PFSK-1 (cell line): ENCODE measurements at regions not wholly inside any gene's neighbourhood (a gene's known extent, or its start where the extent isn't known, plus 50 kb on each side); places are given as distances from the start of the nearest gene placed in this dataset.

Experiments
- FOXP2 ChIP-seq: optimal IDR thresholded peaks from 2 replicates; pipeline ENCODE3; 2011; ENCODE audit warnings: borderline replicate concordance, control low read depth, inconsistent platforms; ENCODE audit not compliant: insufficient read depth; ENCODE audit errors: extremely low read length, extremely low read depth
- POLR2AphosphoS5 ChIP-seq: IDR thresholded peaks from 2 replicates; pipeline ENCODE4 v1.6.1; 2012; ENCODE audit warnings: low read depth, mild to moderate bottlenecking, control low read depth, low read length, moderate library complexity
- TF ChIP-seq, protein P1 (sequence below), 2 experiments: IDR thresholded peaks; 2 replicates each; pipeline versions ENCODE4 v1.6.1 to v1.8.0; 2011 to 2012; ENCODE audit warnings: low read depth in 2 of 2, low read length in 2 of 2, control low read depth in 1 of 2, inconsistent platforms in 1 of 2, mild to moderate bottlenecking in 1 of 2, moderate library complexity in 1 of 2; ENCODE audit not compliant: insufficient read depth in 1 of 2

DNA sequence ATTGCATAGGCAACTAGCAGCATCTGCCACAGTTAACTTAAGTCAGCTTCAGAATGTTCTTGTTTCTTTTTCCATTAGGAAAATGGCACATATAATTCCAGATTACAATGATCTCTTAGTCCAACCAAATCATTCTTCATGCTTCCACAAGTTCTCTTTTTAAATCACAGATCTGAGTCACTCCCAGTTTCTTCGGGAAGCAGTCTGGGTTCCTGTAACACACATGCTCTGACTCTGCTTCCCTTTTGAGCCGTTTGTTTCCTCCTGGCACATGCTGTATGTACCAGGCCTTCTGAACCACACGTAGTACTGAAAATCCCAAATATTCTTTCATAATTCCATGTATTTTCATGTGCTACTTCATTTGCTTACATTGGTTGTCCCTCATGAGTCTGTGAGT lies 388.8 kb upstream of the PDE3A start:
- TF ChIP-seq, protein P1, sequence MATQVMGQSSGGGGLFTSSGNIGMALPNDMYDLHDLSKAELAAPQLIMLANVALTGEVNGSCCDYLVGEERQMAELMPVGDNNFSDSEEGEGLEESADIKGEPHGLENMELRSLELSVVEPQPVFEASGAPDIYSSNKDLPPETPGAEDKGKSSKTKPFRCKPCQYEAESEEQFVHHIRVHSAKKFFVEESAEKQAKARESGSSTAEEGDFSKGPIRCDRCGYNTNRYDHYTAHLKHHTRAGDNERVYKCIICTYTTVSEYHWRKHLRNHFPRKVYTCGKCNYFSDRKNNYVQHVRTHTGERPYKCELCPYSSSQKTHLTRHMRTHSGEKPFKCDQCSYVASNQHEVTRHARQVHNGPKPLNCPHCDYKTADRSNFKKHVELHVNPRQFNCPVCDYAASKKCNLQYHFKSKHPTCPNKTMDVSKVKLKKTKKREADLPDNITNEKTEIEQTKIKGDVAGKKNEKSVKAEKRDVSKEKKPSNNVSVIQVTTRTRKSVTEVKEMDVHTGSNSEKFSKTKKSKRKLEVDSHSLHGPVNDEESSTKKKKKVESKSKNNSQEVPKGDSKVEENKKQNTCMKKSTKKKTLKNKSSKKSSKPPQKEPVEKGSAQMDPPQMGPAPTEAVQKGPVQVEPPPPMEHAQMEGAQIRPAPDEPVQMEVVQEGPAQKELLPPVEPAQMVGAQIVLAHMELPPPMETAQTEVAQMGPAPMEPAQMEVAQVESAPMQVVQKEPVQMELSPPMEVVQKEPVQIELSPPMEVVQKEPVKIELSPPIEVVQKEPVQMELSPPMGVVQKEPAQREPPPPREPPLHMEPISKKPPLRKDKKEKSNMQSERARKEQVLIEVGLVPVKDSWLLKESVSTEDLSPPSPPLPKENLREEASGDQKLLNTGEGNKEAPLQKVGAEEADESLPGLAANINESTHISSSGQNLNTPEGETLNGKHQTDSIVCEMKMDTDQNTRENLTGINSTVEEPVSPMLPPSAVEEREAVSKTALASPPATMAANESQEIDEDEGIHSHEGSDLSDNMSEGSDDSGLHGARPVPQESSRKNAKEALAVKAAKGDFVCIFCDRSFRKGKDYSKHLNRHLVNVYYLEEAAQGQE (IDR thresholded peaks at IDR 0.05; ENCODE audit: insufficient read depth in 1 of 2, low read depth in 2 of 2, low read length in 2 of 2) = no peak
- TF ChIP-seq FOXP2 (no peak), POLR2AphosphoS5 (no peak)
